H1 (cell line): ENCODE measurements at regions not wholly inside any gene's neighbourhood (a gene's known extent, or its start where the extent isn't known, plus 50 kb on each side); places are given as distances from the start of the nearest gene placed in this dataset.

Experiments used
- CTCF ChIA-PET: fragments of 300-600 bp; sonication (Branson Sonifier 250); formaldehyde crosslinking; loops from one replicate; lab custom pipeline; 2021; ENCODE audit not compliant: partially characterized antibody; lab: Charles Lee
- POLR2A ChIA-PET: fragments of 300-600 bp; sonication (Branson Sonifier 250); formaldehyde crosslinking; loops from one replicate; lab custom pipeline; 2021; ENCODE audit warnings: inconsistent platforms; ENCODE audit not compliant: partially characterized antibody; lab: Charles Lee
- DNase-seq, 2 experiments: peaks; one replicate each; pipeline versions ENCODE4 v3.0.0 to v3.0.0-alpha.2; 2010 to 2022; ENCODE audit warnings: low spot score in 2 of 2, low read depth in 1 of 2, mixed read lengths in 1 of 2
- FAIRE-seq: peaks from 2 replicates; lab custom pipeline; 2011; peaks lifted over from hg19 to GRCh38; lab: Jason Lieb, UNC
- H2AFZ ChIP-seq: 2 replicates; pipeline ENCODE4 v1.8.1; 2012; ENCODE audit warnings: low read length, inconsistent platforms
- H2AK5ac ChIP-seq: 2 replicates; pipeline ENCODE4 v1.6.1; 2013; ENCODE audit warnings: low read depth, low read length
- H2BK120ac ChIP-seq: replicated peaks from 2 replicates; pipeline ENCODE3; 2013; ENCODE audit warnings: low read depth, low read length, inconsistent platforms
- H2BK12ac ChIP-seq: 2 replicates; pipeline ENCODE4 v1.6.1; 2013; ENCODE audit warnings: low read depth, low read length
- H2BK15ac ChIP-seq: 2 replicates; pipeline ENCODE4 v1.6.1; 2013; ENCODE audit warnings: low read length
- H2BK20ac ChIP-seq: 2 replicates; pipeline ENCODE4 v1.6.1; 2013; ENCODE audit warnings: low read length
- H2BK5ac ChIP-seq: 2 replicates; pipeline ENCODE4 v1.6.1; 2013; ENCODE audit warnings: low read depth, low read length
- H3K14ac ChIP-seq: 2 replicates; pipeline ENCODE4 v1.6.1; 2013; ENCODE audit warnings: inconsistent platforms; ENCODE audit not compliant: insufficient read length
- H3K18ac ChIP-seq: 2 replicates; pipeline ENCODE4 v1.6.1; 2013; ENCODE audit warnings: low read length; ENCODE audit errors: extremely low read depth
- H3K23ac ChIP-seq: 2 replicates; pipeline ENCODE4 v1.6.1; 2013; ENCODE audit warnings: inconsistent platforms; ENCODE audit not compliant: insufficient read length
- H3K23me2 ChIP-seq: 2 replicates; pipeline ENCODE4 v1.6.1; 2013; ENCODE audit warnings: low read depth, low read length
- H3K27ac ChIP-seq: 2 replicates; pipeline ENCODE4 v1.6.1; 2011; ENCODE audit warnings: low read depth, low read length, inconsistent platforms
- H3K27me3 ChIP-seq, 4 experiments: replicated peaks in 1 of 4; 1 replicate in 1 of 4; 2 replicates in 3 of 4; pipeline versions ENCODE4 v1.6.1 to v1.8.1; 2011 to 2013; ENCODE audit warnings: low read length in 3 of 4, mild to moderate bottlenecking in 3 of 4, inconsistent platforms in 2 of 4, mixed read lengths in 2 of 4, moderate library complexity in 1 of 4; ENCODE audit not compliant: control insufficient read depth in 3 of 4, insufficient read depth in 3 of 4; ENCODE audit errors: extremely low read depth in 1 of 4
- H3K36me3 ChIP-seq, 4 experiments: 2 replicates each; pipeline versions ENCODE4 v1.6.1 to v1.8.1; 2011 to 2013; ENCODE audit warnings: mild to moderate bottlenecking in 4 of 4, low read length in 3 of 4, moderate library complexity in 2 of 4, control low read depth in 1 of 4, inconsistent platforms in 1 of 4; ENCODE audit not compliant: insufficient read depth in 4 of 4, control insufficient read depth in 2 of 4
- H3K4ac ChIP-seq: replicated peaks from 2 replicates; pipeline ENCODE3; 2013; ENCODE audit warnings: low read length, low read depth, mixed read lengths, inconsistent platforms; ENCODE audit not compliant: insufficient read length
- H3K4me1 ChIP-seq, 4 experiments: replicated peaks in 1 of 4; 1 replicate in 1 of 4; 2 replicates in 3 of 4; pipeline versions ENCODE4 v1.6.1 to v1.8.1; 2011 to 2013; ENCODE audit warnings: low read length in 3 of 4, inconsistent platforms in 2 of 4, mixed read lengths in 1 of 4; ENCODE audit not compliant: insufficient read depth in 4 of 4, control insufficient read depth in 3 of 4
- H3K4me2 ChIP-seq, 2 experiments: 2 replicates each; pipeline versions ENCODE4 v1.6.1 to v1.8.1; 2011 to 2013; ENCODE audit warnings: low read depth in 2 of 2, low read length in 2 of 2, control low read depth in 1 of 2, inconsistent platforms in 1 of 2, mild to moderate bottlenecking in 1 of 2; ENCODE audit not compliant: insufficient read depth in 1 of 2
- H3K4me3 ChIP-seq, 4 experiments: fragments of 200-600, 300-600 bp in 1 of 4; sonication (generic), shearing (Covaris generic), sonication (Bioruptor Twin) in 1 of 4; 2 replicates each; pipeline versions ENCODE4 v1.5.1 to v1.8.1; 2011 to 2016; ENCODE audit warnings: low read length in 4 of 4, low read depth in 3 of 4, control low read depth in 2 of 4, inconsistent platforms in 2 of 4, mild to moderate bottlenecking in 2 of 4, mixed read lengths in 1 of 4, moderate library complexity in 1 of 4; ENCODE audit not compliant: insufficient read depth in 2 of 4; ENCODE audit errors: extremely low read depth in 1 of 4
- H3K56ac ChIP-seq: replicated peaks from 2 replicates; pipeline ENCODE3; 2013; ENCODE audit warnings: low read depth, mild to moderate bottlenecking, mixed read lengths, low read length, inconsistent platforms; ENCODE audit not compliant: insufficient read length
- H3K79me1 ChIP-seq: 2 replicates; pipeline ENCODE4 v1.6.1; 2013; ENCODE audit warnings: low read depth, low read length, control low read depth
- H3K79me2 ChIP-seq, 2 experiments: 2 replicates each; pipeline versions ENCODE4 v1.6.1 to v1.8.1; 2012 to 2013; ENCODE audit warnings: low read length in 2 of 2, mild to moderate bottlenecking in 2 of 2, inconsistent platforms in 1 of 2; ENCODE audit not compliant: insufficient read depth in 2 of 2, control insufficient read depth in 1 of 2
- H3K9ac ChIP-seq, 4 experiments: replicated peaks in 1 of 4; 1 replicate in 1 of 4; 2 replicates in 3 of 4; pipeline versions ENCODE4 v1.6.1 to v1.8.1; 2011 to 2013; ENCODE audit warnings: low read depth in 3 of 4, low read length in 3 of 4, control low read depth in 2 of 4, mild to moderate bottlenecking in 2 of 4, moderate library complexity in 2 of 4, inconsistent platforms in 1 of 4; ENCODE audit errors: extremely low read depth in 1 of 4
- H3K9me3 ChIP-seq, 2 experiments: 2 replicates each; pipeline versions ENCODE4 v1.6.1 to v1.8.1; 2012 to 2013; ENCODE audit warnings: mild to moderate bottlenecking in 2 of 2, moderate library complexity in 2 of 2, control low read depth in 1 of 2, inconsistent platforms in 1 of 2, low read depth in 1 of 2, low read length in 1 of 2, mixed read lengths in 1 of 2; ENCODE audit not compliant: insufficient read depth in 2 of 2
- H4K20me1 ChIP-seq, 2 experiments: replicated peaks in 1 of 2; 2 replicates each; pipeline versions ENCODE3 to v1.8.1; 2011 to 2013; ENCODE audit warnings: inconsistent platforms in 2 of 2, low read length in 2 of 2, mild to moderate bottlenecking in 1 of 2; ENCODE audit not compliant: insufficient read depth in 2 of 2, control insufficient read depth in 1 of 2
- H4K5ac ChIP-seq: 2 replicates; pipeline ENCODE4 v1.6.1; 2013; ENCODE audit warnings: low read length, low read depth, mixed read lengths, inconsistent platforms; ENCODE audit not compliant: insufficient read length
- H4K8ac ChIP-seq: 2 replicates; pipeline ENCODE4 v1.8.0; 2013; ENCODE audit warnings: mild to moderate bottlenecking, moderate library complexity, low read length, inconsistent platforms; ENCODE audit not compliant: insufficient read depth; ENCODE audit errors: extremely low read depth
- H4K91ac ChIP-seq: replicated peaks from 2 replicates; pipeline ENCODE3; 2013; ENCODE audit warnings: low read length, mixed read lengths, inconsistent platforms; ENCODE audit not compliant: insufficient read length
- RAD21 ChIP-seq, 2 experiments: IDR thresholded peaks in 1 of 2; conservative IDR thresholded peaks in 1 of 2; 2 replicates each; pipeline ENCODE4 v1.6.1; 2011; ENCODE audit warnings: low read depth in 2 of 2, low read length in 2 of 2, improper control_type of control experiment in 1 of 2, inconsistent platforms in 1 of 2, mild to moderate bottlenecking in 1 of 2, moderate library complexity in 1 of 2
- SIX5 ChIP-seq: IDR thresholded peaks from 2 replicates; pipeline ENCODE4 v1.6.1; 2011; ENCODE audit warnings: mild to moderate bottlenecking, low read depth, low read length
- SP1 ChIP-seq: IDR thresholded peaks from 2 replicates; pipeline ENCODE4 v1.6.1; 2011; ENCODE audit warnings: low read depth, low read length
- WGBS, 2 experiments: shearing (Covaris generic) in 1 of 2; methylation state at CpG; one replicate each; pipeline versions ENCODE4 v1.1.6 to v1.1.7; 2013 to 2015; ENCODE audit warnings: low lambda C conversion rate in 2 of 2, mixed read lengths in 2 of 2, inconsistent platforms in 1 of 2, low coverage in 1 of 2, missing lambda C conversion rate in 1 of 2; ENCODE audit not compliant: insufficient replicate concordance in 2 of 2, insufficient coverage in 1 of 2, insufficient read length in 1 of 2; ENCODE audit errors: extremely low coverage in 1 of 2, missing lambda C conversion rate in 1 of 2; 5-methylcytosine and 5-hydroxymethylcytosine counted together

GRCh38 chr15:31828594-31828993 lies 201.7 kb upstream of the CHRNA7 start:
- Histone ChIP-seq H3K9ac (no peak overlapping the region), H3K23ac (no peak overlapping the region), H2AK5ac (no peak overlapping the region), H3K79me1 (no peaks in the 10 kb centered on the region), H3K27me3 (no peaks in the 10 kb centered on the region), H3K4me2 (no peak overlapping the region), H4K91ac (no peak overlapping the region), H3K4me1 (no peaks in the 10 kb centered on the region), H2AFZ (no peak overlapping the region), H3K14ac (no peak overlapping the region), H2BK12ac (no peak overlapping the region), H2BK5ac (no peak overlapping the region), H3K4me3 (no peak overlapping the region), H2BK20ac (no peak overlapping the region), H3K79me2 (no peaks in the 10 kb centered on the region), H3K9me3 (peaks cover 8 to 9% of the 10 kb centered on the region in 2 experiments; a peak in 2 of 4 replicates), H3K23me2 (no peaks in the 10 kb centered on the region; the same call in 1 of the 2 replicates), H3K27ac (no peak overlapping the region), H2BK15ac (no peak overlapping the region), H4K5ac (no peak overlapping the region), H4K20me1 (no peaks in the 10 kb centered on the region), H3K4ac (no peak overlapping the region), H3K36me3 (no peaks in the 10 kb centered on the region), H3K56ac (no peak overlapping the region), H2BK120ac (no peak overlapping the region), H4K8ac (no peak overlapping the region; the same call in 1 of the 2 replicates), H3K18ac (no peak overlapping the region)
- POLR2A ChIA-PET, result no interaction called here
- CTCF ChIA-PET, result interaction anchor here (0.5 to 1.0 kb wide), 2 partner anchors 26 to 73 kb away, joined by 3 to 4 read pairs; no protein-coding TSS in a partner anchor
- WGBS, 2 experiments, result 73% methylated on average over 3 of the region's 3 CpGs; no CpG with 5 or more reads in 1 of the 2 experiments
- FAIRE-seq (no peak), DNase-seq (no peak)
- no peak for TF ChIP-seq SP1
- TF ChIP-seq SIX5, result no peak
- no peak for TF ChIP-seq RAD21 (IDR thresholded peaks at IDR 0.05 in 1 of 2, conservative IDR thresholded peaks at IDR 0.05 in 1 of 2; ENCODE audit: low read depth in 2 of 2, low read length in 2 of 2)
